Left lobe of liver (tissue), 2 donors: ENCODE measurements at regions not wholly inside any gene's neighbourhood (a gene's known extent, or its start where the extent isn't known, plus 50 kb on each side); places are given as distances from the start of the nearest gene placed in this dataset.
A peak's percentile ranks its signal among the peaks of the same experiment; 100 is the strongest.

ENCODE experiments used
- ATAC-seq: fragments of 200-7000 bp; cut with Tn5 transposase; one replicate; pipeline ENCODE4 v1.9.1; 2020; ENCODE audit warnings: mild to moderate bottlenecking, moderate library complexity
- DNase-seq: peaks from one replicate; pipeline ENCODE4 v3.0.0-alpha.2; 2020; ENCODE audit warnings: low spot score
- donor health status: DM: no; HTN: no; CAD: no; lungs with moderate emphysema.
- donor health status: DM: no; HTN: yes; CAD: no.

GRCh38 chrX:15929194-15929593 is 74.6 kb upstream of the AP1S2 start:
- DNase-seq (no peak), ATAC-seq (no peak)

- no peak for DNase-seq
- no peak for ATAC-seq
Measured at GRCh38 chrX:15926622-15927021, 72.0 kb upstream of the AP1S2 start.

GRCh38 chrX:15918003-15918402 is 63.4 kb upstream of the AP1S2 start:
- DNase-seq = no peak
- no peak for ATAC-seq

- ATAC-seq (no peak), DNase-seq (no peak)
Measured at GRCh38 chrX:15916704-15917084, 62.1 kb upstream of the AP1S2 start.

- DNase-seq = no peak
- ATAC-seq = peak; percentile 36
Measured at GRCh38 chrX:15915959-15916703, 61.5 kb upstream of the AP1S2 start.

GRCh38 chrX:15914486-15914885 is 59.9 kb upstream of the AP1S2 start:
- DNase-seq = no peak
- ATAC-seq = no peak

GRCh38 chrX:15913146-15913545 is 58.5 kb upstream of the AP1S2 start:
- no peak for DNase-seq

GRCh38 chrX:15911734-15912550 is 57.3 kb upstream of the AP1S2 start:
- ATAC-seq (no peak), DNase-seq (no peak)

More at GRCh38 chrX:15913146-15913545, 58.5 kb upstream of the AP1S2 start:
- ATAC-seq = no peak

GRCh38 chrX:15909605-15910004 is 55.0 kb upstream of the AP1S2 start:
- DNase-seq = no peak
- ATAC-seq = no peak

GRCh38 chrX:15908603-15909290 is 54.1 kb upstream of the AP1S2 start:
- DNase-seq (no peak), ATAC-seq (no peak)

GRCh38 chrX:15906041-15906943 is 51.7 kb upstream of the AP1S2 start:
- ATAC-seq (no peak), DNase-seq (no peak)
